NCI-H82 (cell line): ENCODE measurements at regions not wholly inside any gene's neighbourhood (a gene's known extent, or its start where the extent isn't known, plus 50 kb on each side); places are given as distances from the start of the nearest gene placed in this dataset.
A peak's percentile ranks its signal among the peaks of the same experiment; 100 is the strongest.
"Not testable (repeated sequence)": the region's sequence is repeated elsewhere in the genome, so short reads cannot be mapped to it uniquely, and the experiment has no call there.

ENCODE experiments used
- DNase-seq: peaks from one replicate; lab custom pipeline; 2025; lab: John Stamatoyannopoulos, UW

GRCh38 chr17:73851091-73851490, 206.8 kb upstream of the SDK2 start:
- no peak for DNase-seq

GRCh38 chr17:73851921-73852320, 207.7 kb upstream of the SDK2 start:
- no peak for DNase-seq

- no peak for DNase-seq
These were observed 211.6 kb upstream of the SDK2 start for GRCh38 chr17:73855720-73856333.

GRCh38 chr17:73856556-73856955, 212.3 kb upstream of the SDK2 start:
- DNase-seq, result peak; percentile 28

- not testable (repeated sequence) for DNase-seq
These were observed 215.3 kb upstream of the SDK2 start for GRCh38 chr17:73859439-73860008.

- DNase-seq, result no peak
These were observed 217.3 kb upstream of the SDK2 start for GRCh38 chr17:73861543-73861942.

- no peak for DNase-seq
These were observed 219.7 kb upstream of the SDK2 start for GRCh38 chr17:73863761-73864535.

GRCh38 chr17:73865831-73866230, 221.6 kb upstream of the SDK2 start:
- DNase-seq, result no peak

GRCh38 chr17:73867056-73867455, 222.8 kb upstream of the SDK2 start:
- no peak for DNase-seq

- DNase-seq, result no peak
These were observed 225.8 kb upstream of the SDK2 start for GRCh38 chr17:73870068-73870467.

- DNase-seq, result no peak
These were observed 226.2 kb upstream of the SDK2 start for GRCh38 chr17:73870473-73870872.

GRCh38 chr17:73872816-73873215, 228.6 kb upstream of the SDK2 start:
- DNase-seq, result no peak

GRCh38 chr17:73874008-73874720, 229.9 kb upstream of the SDK2 start:
- no peak for DNase-seq

- DNase-seq, result no peak
These were observed 231.1 kb upstream of the SDK2 start for GRCh38 chr17:73875346-73875745.

GRCh38 chr17:73877962-73878361, 233.7 kb upstream of the SDK2 start:
- no peak for DNase-seq

GRCh38 chr17:73878923-73879322, 234.7 kb upstream of the SDK2 start:
- DNase-seq, result no peak

- DNase-seq, result no peak
These were observed 235.7 kb upstream of the SDK2 start for GRCh38 chr17:73879987-73880386.

- no peak for DNase-seq
These were observed 238.3 kb upstream of the SDK2 start for GRCh38 chr17:73882590-73882989.

- DNase-seq, result no peak
These were observed 238.9 kb upstream of the SDK2 start for GRCh38 chr17:73883175-73883574.

- no peak for DNase-seq
These were observed 243.5 kb upstream of the SDK2 start for GRCh38 chr17:73887739-73888138.

- DNase-seq, result no peak
These were observed 244.6 kb upstream of the SDK2 start for GRCh38 chr17:73888862-73889261.

GRCh38 chr17:73889439-73889838, 245.2 kb upstream of the SDK2 start:
- no peak for DNase-seq
